ENCODE measurements at regions not wholly inside any gene's neighbourhood (a gene's known extent, or its start where the extent isn't known, plus 50 kb on each side); places are given as distances from the start of the nearest gene placed in this dataset.

DNA sequence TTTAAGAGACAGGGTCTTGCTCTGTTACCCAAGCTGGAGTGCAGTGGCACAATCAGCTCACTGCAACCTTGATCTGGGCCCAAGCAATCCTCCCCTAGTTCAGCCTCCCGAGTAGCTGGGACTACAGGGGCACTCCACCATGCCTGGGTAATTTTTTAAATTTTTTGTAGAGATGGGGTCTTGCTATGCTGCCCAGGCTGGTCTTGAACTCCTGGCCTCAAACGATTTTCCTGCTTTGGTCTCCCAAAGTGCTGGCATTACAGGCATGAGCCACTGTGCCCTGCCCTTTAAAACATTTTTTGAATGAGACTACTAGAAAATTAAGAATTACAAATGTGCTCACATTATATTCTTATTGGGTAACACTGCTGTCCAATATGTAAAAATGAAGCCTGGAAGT, 161.7 kb upstream of the FAM20A start:
- TF ChIP-seq CTCF (IDR thresholded peaks at IDR 0.05) (no peak), POLR2AphosphoS5 (IDR thresholded peaks at IDR 0.05; ENCODE audit: insufficient read depth in 1 of 2, low read depth in 1 of 2) (no peak)

All from vagina (tissue), 2 donors.